ENCODE measurements at regions not wholly inside any gene's neighbourhood (a gene's known extent, or its start where the extent isn't known, plus 50 kb on each side); places are given as distances from the start of the nearest gene placed in this dataset.

DNA sequence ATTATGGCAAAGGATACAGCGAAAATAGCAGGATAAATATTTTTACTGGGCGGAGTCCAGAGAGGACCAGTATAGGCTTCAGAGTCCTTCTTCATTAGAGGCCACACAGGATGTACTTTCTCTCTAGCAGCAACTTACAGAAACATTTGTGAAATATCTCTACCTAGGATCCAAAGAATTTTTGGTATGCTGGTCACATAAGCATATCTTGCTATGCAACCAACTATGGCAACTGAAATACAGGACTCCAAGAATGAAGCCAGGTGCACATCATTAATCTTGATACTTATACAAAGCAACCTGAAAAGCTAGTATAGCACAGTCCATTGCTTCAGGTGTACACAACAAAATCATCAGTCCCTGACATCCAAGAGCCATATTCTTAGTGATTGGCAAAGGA is 59.1 kb upstream of the NABP1 start:
- no peaks in the 10 kb centered on the region for H3K27me3 Mint-ChIP-seq
- H3K36me3 Mint-ChIP-seq (ENCODE audit: low read depth), result no peaks in the 10 kb centered on the region
- Histone ChIP-seq H3K4me3 (ENCODE audit: low read length) (no peak overlapping the region), H3K4me1 (ENCODE audit: insufficient read depth, low read length) (peaks cover 37% of the 10 kb centered on the region), H3K27ac (ENCODE audit: low read depth in 1 of 2, low read length in 2 of 2) (peak overlapping the region; percentile 85 to 90), H3K27me3 (ENCODE audit: control insufficient read depth in 1 of 2, insufficient read depth in 2 of 2, low read length in 2 of 2) (no peaks in the 10 kb centered on the region), H3K36me3 (ENCODE audit: insufficient read depth, low read length) (no peaks in the 10 kb centered on the region), H3K9me3 (ENCODE audit: control insufficient read depth in 1 of 2, insufficient read depth in 1 of 2, low read length in 2 of 2) (no peaks in the 10 kb centered on the region)
- H3K4me1 Mint-ChIP-seq (ENCODE audit: low read depth), result peaks cover 61% of the 10 kb centered on the region
- ATAC-seq (ENCODE audit: poor library complexity), result no peak
- H3K9me3 Mint-ChIP-seq, result no peaks in the 10 kb centered on the region
- no peak for TF ChIP-seq CTCF (IDR thresholded peaks at IDR 0.05)
- DNase-seq, result no peak
- peak overlapping the region; percentile 73 for H3K27ac Mint-ChIP-seq
- POLR2A ChIA-PET, result interaction anchor here (1.1 to 9.6 kb wide), 4 partner anchors 12 to 59 kb away, joined by 4 to 220 read pairs (median 24); partner anchors contain the start of gene NABP1
- CTCF ChIA-PET, result interaction anchor here (1.0 to 2.6 kb wide), 3 partner anchors 18 to 62 kb away, joined by 3 to 9 read pairs (median 4); no protein-coding TSS in a partner anchor
- no peak overlapping the region for H3K4me3 Mint-ChIP-seq
- intact Hi-C loops (cut with DNase I, micrococcal nuclease), result loop anchor here (2.0 to 5.0 kb wide), 2 partner anchors 46 to 56 kb away; no protein-coding TSS in a partner anchor

- Histone ChIP-seq H3K27ac (ENCODE audit: low read depth in 1 of 2, low read length in 2 of 2) (no peak overlapping the region), H3K27me3 (ENCODE audit: control insufficient read depth in 1 of 2, insufficient read depth in 2 of 2, low read length in 2 of 2) (no peaks in the 10 kb centered on the region), H3K36me3 (ENCODE audit: insufficient read depth, low read length) (no peaks in the 10 kb centered on the region), H3K4me3 (ENCODE audit: low read length) (no peak overlapping the region), H3K9me3 (ENCODE audit: control insufficient read depth in 1 of 2, insufficient read depth in 1 of 2, low read length in 2 of 2) (no peaks in the 10 kb centered on the region), H3K4me1 (ENCODE audit: insufficient read depth, low read length) (peaks cover 47% of the 10 kb centered on the region)
- CTCF ChIA-PET, result interaction anchor here (0.5 to 1.4 kb wide), 2 partner anchors 18 to 152 kb away, joined by 4 read pairs; no protein-coding TSS in a partner anchor
- peak overlapping the region; percentile 67 for H3K27ac Mint-ChIP-seq
- TF ChIP-seq CTCF (IDR thresholded peaks at IDR 0.05), result no peak
- no peaks in the 10 kb centered on the region for H3K9me3 Mint-ChIP-seq
- intact Hi-C loops (cut with DNase I, micrococcal nuclease), result no loop called here
- no peak for DNase-seq
- no peaks in the 10 kb centered on the region for H3K27me3 Mint-ChIP-seq
- POLR2A ChIA-PET, result interaction anchor here (5.7 to 9.6 kb wide), 2 partner anchors 17 to 58 kb away, joined by 44 to 220 read pairs; partner anchors contain the start of gene NABP1
- no peak for ATAC-seq (ENCODE audit: poor library complexity)
- no peak overlapping the region for H3K4me3 Mint-ChIP-seq
- no peaks in the 10 kb centered on the region for H3K36me3 Mint-ChIP-seq (ENCODE audit: low read depth)
- H3K4me1 Mint-ChIP-seq (ENCODE audit: low read depth), result peaks cover 70% of the 10 kb centered on the region
Observed at GRCh38 chr2:191620144-191620543, 57.8 kb upstream of the NABP1 start.

GRCh38 chr2:191622374-191623320 is 55.3 kb upstream of the NABP1 start:
- Mint-ChIP-seq H3K27me3 (no peaks in the 10 kb centered on the region), H3K4me1 (ENCODE audit: low read depth) (peaks cover 81% of the 10 kb centered on the region), H3K36me3 (ENCODE audit: low read depth) (no peaks in the 10 kb centered on the region), H3K4me3 (no peak overlapping the region), H3K9me3 (no peaks in the 10 kb centered on the region), H3K27ac (peak overlapping the region; percentile 12)
- peaks cover 46% of the 10 kb centered on the region for H3K4me1 ChIP-seq (ENCODE audit: insufficient read depth, low read length)
- no peak for TF ChIP-seq CTCF (IDR thresholded peaks at IDR 0.05)
- no peaks in the 10 kb centered on the region for H3K36me3 ChIP-seq (ENCODE audit: insufficient read depth, low read length)
- no peak overlapping the region for H3K4me3 ChIP-seq (ENCODE audit: low read length)
- H3K27me3 ChIP-seq (ENCODE audit: control insufficient read depth in 1 of 2, insufficient read depth in 2 of 2, low read length in 2 of 2), result no peaks in the 10 kb centered on the region
- no peak for ATAC-seq (ENCODE audit: poor library complexity)
- intact Hi-C loops (cut with DNase I, micrococcal nuclease), result no loop called here
- no peak overlapping the region for H3K27ac ChIP-seq (ENCODE audit: low read depth in 1 of 2, low read length in 2 of 2)
- H3K9me3 ChIP-seq (ENCODE audit: control insufficient read depth in 1 of 2, insufficient read depth in 1 of 2, low read length in 2 of 2), result no peaks in the 10 kb centered on the region
- CTCF ChIA-PET, result no interaction called here
- no peak for DNase-seq
- POLR2A ChIA-PET, result interaction anchor here (9.6 kb wide), 1 partner anchor 56 kb away, joined by 220 read pairs; the partner anchor contains the start of gene NABP1

Measured in CD4-positive, alpha-beta T cell (primary cell).